ENCODE measurements at regions not wholly inside any gene's neighbourhood (a gene's known extent, or its start where the extent isn't known, plus 50 kb on each side); places are given as distances from the start of the nearest gene placed in this dataset.

DNA sequence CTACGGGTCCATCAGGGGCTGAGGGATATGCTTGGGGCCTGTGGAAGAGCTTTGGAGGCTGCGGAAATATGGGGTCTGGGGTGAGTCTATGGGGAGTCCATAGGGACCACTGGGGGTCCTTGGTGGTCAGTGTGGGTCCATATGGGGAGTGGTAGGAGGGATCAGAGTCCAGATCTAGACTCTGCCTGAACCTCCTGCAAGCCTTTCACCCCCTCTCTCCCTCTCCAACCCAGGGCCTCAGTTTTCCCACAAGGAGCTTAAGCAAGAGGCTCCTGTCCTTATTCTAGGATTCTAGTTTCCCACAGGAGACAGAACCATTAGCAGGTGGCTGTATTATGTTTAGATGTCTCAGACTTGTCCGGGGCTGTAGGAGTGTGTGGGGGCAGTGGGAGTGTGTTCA lies 161.9 kb upstream of the TSHZ3 start:
- TF ChIP-seq POLR2AphosphoS5 (IDR thresholded peaks at IDR 0.05), result no peak
- TF ChIP-seq, protein P1, sequence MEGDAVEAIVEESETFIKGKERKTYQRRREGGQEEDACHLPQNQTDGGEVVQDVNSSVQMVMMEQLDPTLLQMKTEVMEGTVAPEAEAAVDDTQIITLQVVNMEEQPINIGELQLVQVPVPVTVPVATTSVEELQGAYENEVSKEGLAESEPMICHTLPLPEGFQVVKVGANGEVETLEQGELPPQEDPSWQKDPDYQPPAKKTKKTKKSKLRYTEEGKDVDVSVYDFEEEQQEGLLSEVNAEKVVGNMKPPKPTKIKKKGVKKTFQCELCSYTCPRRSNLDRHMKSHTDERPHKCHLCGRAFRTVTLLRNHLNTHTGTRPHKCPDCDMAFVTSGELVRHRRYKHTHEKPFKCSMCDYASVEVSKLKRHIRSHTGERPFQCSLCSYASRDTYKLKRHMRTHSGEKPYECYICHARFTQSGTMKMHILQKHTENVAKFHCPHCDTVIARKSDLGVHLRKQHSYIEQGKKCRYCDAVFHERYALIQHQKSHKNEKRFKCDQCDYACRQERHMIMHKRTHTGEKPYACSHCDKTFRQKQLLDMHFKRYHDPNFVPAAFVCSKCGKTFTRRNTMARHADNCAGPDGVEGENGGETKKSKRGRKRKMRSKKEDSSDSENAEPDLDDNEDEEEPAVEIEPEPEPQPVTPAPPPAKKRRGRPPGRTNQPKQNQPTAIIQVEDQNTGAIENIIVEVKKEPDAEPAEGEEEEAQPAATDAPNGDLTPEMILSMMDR (IDR thresholded peaks at IDR 0.05), result no peak
- no peak for TF ChIP-seq POLR2A (IDR thresholded peaks at IDR 0.05)
- no peak for TF ChIP-seq EP300 (IDR thresholded peaks at IDR 0.05; ENCODE audit: low read depth)

All from transverse colon (tissue), 4 donors.